ENCODE measurements at regions not wholly inside any gene's neighbourhood (a gene's known extent, or its start where the extent isn't known, plus 50 kb on each side); places are given as distances from the start of the nearest gene placed in this dataset.

DNA sequence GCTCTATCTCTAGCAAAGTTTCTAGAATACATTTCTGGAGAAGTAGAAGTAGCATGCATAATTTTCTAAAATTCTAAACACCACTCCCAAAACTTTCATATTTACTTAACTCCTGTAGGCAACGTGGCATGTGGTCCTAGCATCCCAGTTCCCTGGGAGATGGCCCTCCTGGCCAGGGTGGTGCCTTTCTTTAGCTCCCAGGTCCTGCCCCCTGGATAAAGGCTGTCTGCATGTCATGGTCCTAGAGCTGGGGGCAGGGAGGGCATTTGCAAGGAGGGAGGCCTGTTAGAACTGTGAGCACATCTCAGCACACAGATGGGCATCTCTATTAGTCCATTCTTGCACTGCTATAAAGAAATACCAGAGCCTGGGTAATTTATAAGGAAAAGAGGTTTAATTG is 485.6 kb upstream of the SULF2 start:
- TF ChIP-seq, protein P1, sequence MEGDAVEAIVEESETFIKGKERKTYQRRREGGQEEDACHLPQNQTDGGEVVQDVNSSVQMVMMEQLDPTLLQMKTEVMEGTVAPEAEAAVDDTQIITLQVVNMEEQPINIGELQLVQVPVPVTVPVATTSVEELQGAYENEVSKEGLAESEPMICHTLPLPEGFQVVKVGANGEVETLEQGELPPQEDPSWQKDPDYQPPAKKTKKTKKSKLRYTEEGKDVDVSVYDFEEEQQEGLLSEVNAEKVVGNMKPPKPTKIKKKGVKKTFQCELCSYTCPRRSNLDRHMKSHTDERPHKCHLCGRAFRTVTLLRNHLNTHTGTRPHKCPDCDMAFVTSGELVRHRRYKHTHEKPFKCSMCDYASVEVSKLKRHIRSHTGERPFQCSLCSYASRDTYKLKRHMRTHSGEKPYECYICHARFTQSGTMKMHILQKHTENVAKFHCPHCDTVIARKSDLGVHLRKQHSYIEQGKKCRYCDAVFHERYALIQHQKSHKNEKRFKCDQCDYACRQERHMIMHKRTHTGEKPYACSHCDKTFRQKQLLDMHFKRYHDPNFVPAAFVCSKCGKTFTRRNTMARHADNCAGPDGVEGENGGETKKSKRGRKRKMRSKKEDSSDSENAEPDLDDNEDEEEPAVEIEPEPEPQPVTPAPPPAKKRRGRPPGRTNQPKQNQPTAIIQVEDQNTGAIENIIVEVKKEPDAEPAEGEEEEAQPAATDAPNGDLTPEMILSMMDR (IDR thresholded peaks at IDR 0.05; ENCODE audit: borderline replicate concordance, control extremely low read depth, extremely low read depth, insufficient read depth, missing control alignments), result no peak
- in situ Hi-C loops (cut with MboI; ENCODE audit: low sequenced_read_pairs, unreplicated experiment), result no loop called here
- no peak for DNase-seq (ENCODE audit: low spot score)

DNA sequence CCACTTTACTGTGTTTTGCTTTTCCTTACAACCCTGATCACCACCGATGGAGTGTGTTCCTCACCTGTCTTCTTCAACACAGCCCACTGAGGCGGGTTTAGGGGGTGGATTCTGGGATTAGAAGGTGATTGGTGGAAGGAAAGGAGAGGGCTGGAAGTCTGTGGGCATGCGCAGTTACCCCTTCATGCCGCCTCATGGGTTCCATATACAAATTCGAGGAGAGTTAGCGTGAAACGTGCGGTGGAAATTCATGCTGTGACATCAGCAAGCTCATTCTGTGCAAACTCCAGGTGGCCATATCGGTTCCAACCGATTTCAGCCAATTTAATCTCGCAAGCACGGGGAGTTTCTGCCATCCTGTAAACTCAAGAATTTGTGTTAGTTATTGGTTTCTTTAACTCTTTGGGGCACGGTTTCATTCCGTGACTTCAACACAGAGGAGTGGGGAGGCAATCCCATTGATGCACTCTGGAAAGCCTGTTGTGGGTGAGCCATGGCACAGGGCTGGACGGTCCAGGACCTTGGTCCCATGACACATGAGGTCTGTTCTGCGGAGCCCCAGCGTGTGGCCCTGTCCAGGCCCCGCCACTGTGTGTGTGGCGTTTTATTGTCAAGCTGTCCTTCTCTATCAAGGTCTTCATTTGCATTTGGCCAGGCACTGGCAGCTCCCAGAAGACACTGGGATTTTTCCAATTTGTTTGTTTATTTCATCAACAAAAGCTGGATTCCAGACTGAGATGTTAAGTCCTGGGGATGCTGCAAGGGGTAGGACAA is 482.8 kb upstream of the SULF2 start:
- TF ChIP-seq, protein P1 (IDR thresholded peaks at IDR 0.05; ENCODE audit: borderline replicate concordance, control extremely low read depth, extremely low read depth, insufficient read depth, missing control alignments), result no peak
- no peak for DNase-seq (ENCODE audit: low spot score)
- in situ Hi-C loops (cut with MboI; ENCODE audit: low sequenced_read_pairs, unreplicated experiment), result no loop called here

DNA sequence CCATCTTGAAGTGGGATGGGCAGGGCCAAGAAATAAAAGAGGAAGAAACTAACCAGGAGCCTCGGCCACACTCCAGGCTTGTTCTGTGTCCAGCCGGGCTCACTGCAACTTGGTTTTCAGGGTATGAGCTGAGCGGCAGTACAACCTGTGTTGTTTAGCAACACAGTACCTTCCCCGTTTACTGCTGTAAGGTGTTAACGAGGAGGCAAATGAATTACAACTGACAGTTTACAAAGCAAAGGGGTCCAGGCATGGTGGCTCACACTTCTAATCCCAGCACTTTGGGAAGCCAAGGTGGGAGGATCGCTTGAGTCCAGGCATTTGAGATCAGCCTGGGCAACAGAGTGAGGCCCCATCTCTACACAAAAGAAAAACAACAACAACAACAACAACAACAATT is 481.3 kb upstream of the SULF2 start:
- no peak for DNase-seq (ENCODE audit: low spot score)
- TF ChIP-seq, protein P1 (IDR thresholded peaks at IDR 0.05; ENCODE audit: borderline replicate concordance, control extremely low read depth, extremely low read depth, insufficient read depth, missing control alignments), result no peak
- in situ Hi-C loops (cut with MboI; ENCODE audit: low sequenced_read_pairs, unreplicated experiment), result no loop called here

DNA sequence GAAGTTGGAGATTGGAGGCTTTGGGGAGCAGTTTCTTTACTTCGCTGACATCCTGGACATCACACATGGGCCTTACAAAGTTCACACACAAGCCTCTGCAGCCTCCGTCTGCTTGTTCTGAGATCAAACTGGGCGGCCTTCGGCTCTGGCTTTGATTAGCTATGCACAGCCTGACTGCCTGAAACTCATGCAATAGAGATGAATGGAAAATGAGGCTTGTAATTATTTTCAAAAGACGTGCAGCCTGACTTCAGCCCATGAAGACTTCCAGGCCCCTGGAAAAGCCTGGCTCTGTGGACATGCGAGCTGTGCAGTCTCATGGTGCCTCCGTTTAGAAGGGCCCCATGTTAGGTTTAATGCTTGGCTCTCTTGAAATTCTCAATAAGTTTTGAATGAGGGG is 480.5 kb upstream of the SULF2 start:
- no peak for DNase-seq (ENCODE audit: low spot score)
- TF ChIP-seq, protein P1 (IDR thresholded peaks at IDR 0.05; ENCODE audit: borderline replicate concordance, control extremely low read depth, extremely low read depth, insufficient read depth, missing control alignments), result no peak
- in situ Hi-C loops (cut with MboI; ENCODE audit: low sequenced_read_pairs, unreplicated experiment), result no loop called here

DNA sequence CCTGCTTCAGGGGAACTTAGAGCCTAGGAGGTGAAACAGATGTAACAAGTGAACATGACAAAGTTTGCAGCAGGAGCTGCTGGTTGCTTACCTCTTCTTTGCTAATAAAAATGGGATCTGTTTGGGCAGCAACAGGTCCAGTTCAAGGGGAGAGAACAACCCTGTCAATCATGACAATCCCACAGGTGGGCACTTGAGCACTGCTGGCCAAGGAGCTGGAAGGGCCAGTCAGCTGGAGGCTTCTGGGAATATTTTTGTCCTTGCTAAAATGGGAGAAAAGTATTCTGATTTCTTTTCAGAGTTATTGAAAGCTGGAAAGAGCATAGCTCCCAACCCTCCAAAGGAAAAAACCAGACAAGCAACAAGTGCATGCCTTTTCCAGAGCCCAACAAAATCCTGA is 477.7 kb upstream of the SULF2 start:
- TF ChIP-seq, protein P1 (IDR thresholded peaks at IDR 0.05; ENCODE audit: borderline replicate concordance, control extremely low read depth, extremely low read depth, insufficient read depth, missing control alignments), result no peak
- DNase-seq (ENCODE audit: low spot score), result no peak
- in situ Hi-C loops (cut with MboI; ENCODE audit: low sequenced_read_pairs, unreplicated experiment), result no loop called here

DNA sequence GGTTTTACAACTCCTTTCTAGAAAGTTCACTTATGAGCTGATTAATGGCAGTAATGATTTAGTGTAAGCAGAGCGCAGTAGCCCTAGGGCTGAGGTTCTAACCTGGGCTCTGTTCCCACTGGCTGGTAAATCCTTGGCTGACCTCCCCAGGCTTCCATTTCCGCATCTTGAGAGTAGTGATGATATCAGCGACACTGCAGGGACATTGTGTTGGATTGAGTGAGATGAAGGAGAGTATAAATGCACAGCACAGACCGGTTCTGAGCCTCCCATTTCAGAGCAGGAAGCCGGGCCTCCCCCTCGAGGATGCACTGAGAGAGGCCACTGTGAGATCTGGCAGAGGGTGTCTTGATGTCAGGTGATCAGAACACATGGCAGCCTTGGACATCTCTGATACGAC is 477.2 kb upstream of the SULF2 start:
- in situ Hi-C loops (cut with MboI; ENCODE audit: low sequenced_read_pairs, unreplicated experiment), result no loop called here
- DNase-seq (ENCODE audit: low spot score), result no peak
- TF ChIP-seq, protein P1 (IDR thresholded peaks at IDR 0.05; ENCODE audit: borderline replicate concordance, control extremely low read depth, extremely low read depth, insufficient read depth, missing control alignments), result no peak
